HFFc6 (cell line): ENCODE measurements at regions not wholly inside any gene's neighbourhood (a gene's known extent, or its start where the extent isn't known, plus 50 kb on each side); places are given as distances from the start of the nearest gene placed in this dataset.
A peak's percentile ranks its signal among the peaks of the same experiment; 100 is the strongest.

Experiments used
- DNase-seq: peaks from one replicate; pipeline ENCODE4 v3.0.0-alpha.2; 2018
- H3K27ac Mint-ChIP-seq: 2 replicates; pipeline ENCODE4 v1.8.0; 2020; ENCODE audit warnings: mild to moderate bottlenecking, mixed read lengths
- H3K27me3 Mint-ChIP-seq: 2 replicates; pipeline ENCODE4 v1.8.0; 2021; ENCODE audit warnings: mild to moderate bottlenecking, moderate library complexity, mixed read lengths; ENCODE audit not compliant: insufficient read depth
- H3K36me3 Mint-ChIP-seq: 2 replicates; pipeline ENCODE4 v1.8.0; 2021; ENCODE audit warnings: low read depth, mixed read lengths
- H3K4me1 Mint-ChIP-seq: 2 replicates; pipeline ENCODE4 v1.8.0; 2020; ENCODE audit warnings: low read depth, mixed read lengths
- H3K4me3 Mint-ChIP-seq: 2 replicates; pipeline ENCODE4 v1.8.0; 2020; ENCODE audit warnings: mild to moderate bottlenecking, moderate library complexity, mixed read lengths
- H3K9me3 Mint-ChIP-seq: 2 replicates; pipeline ENCODE4 v1.8.0; 2020; ENCODE audit warnings: mild to moderate bottlenecking, mixed read lengths
- CTCF ChIP-seq: fragments of 200-600 bp; sonication (generic); IDR thresholded peaks from 2 replicates; pipeline ENCODE4 v1.5.0; 2021; ENCODE audit warnings: antibody characterized with exemption, mild to moderate bottlenecking

- Mint-ChIP-seq H3K4me3 (no peak overlapping the region), H3K36me3 (no peaks in the 10 kb centered on the region; the same call in 1 of the 2 replicates), H3K9me3 (no peaks in the 10 kb centered on the region), H3K4me1 (peaks cover 67% of the 10 kb centered on the region), H3K27ac (no peak overlapping the region), H3K27me3 (peaks cover under 1% of the 10 kb centered on the region)
- peak; percentile 11 for DNase-seq
- TF ChIP-seq CTCF = no peak
Observed at GRCh38 chr12:75783093-75783877, 248.3 kb downstream of the PHLDA1 start.

- H3K4me3 Mint-ChIP-seq = no peak overlapping the region
- H3K4me1 Mint-ChIP-seq = peaks cover 67% of the 10 kb centered on the region
- no peak for TF ChIP-seq CTCF
- no peaks in the 10 kb centered on the region for H3K9me3 Mint-ChIP-seq
- H3K27me3 Mint-ChIP-seq = peaks cover 2% of the 10 kb centered on the region
- no peak for DNase-seq
- no peaks in the 10 kb centered on the region; the same call in 1 of the 2 replicates for H3K36me3 Mint-ChIP-seq
- peak overlapping the region; percentile 57 for H3K27ac Mint-ChIP-seq
Observed at GRCh38 chr12:75782069-75782581, 249.5 kb downstream of the PHLDA1 start.

GRCh38 chr12:75781532-75782046 is 250.0 kb downstream of the PHLDA1 start:
- H3K36me3 Mint-ChIP-seq = no peaks in the 10 kb centered on the region; the same call in 1 of the 2 replicates
- TF ChIP-seq CTCF = no peak
- no peaks in the 10 kb centered on the region for H3K9me3 Mint-ChIP-seq
- peak; percentile 75 for DNase-seq
- H3K4me1 Mint-ChIP-seq = peaks cover 66% of the 10 kb centered on the region
- H3K27me3 Mint-ChIP-seq = peaks cover 2% of the 10 kb centered on the region
- H3K27ac Mint-ChIP-seq = peak overlapping the region; percentile 57
- no peak overlapping the region; the same call in 1 of the 2 replicates for H3K4me3 Mint-ChIP-seq

- peaks cover 66% of the 10 kb centered on the region for H3K4me1 Mint-ChIP-seq
- H3K4me3 Mint-ChIP-seq = no peak overlapping the region
- H3K9me3 Mint-ChIP-seq = no peaks in the 10 kb centered on the region
- DNase-seq = no peak
- peaks cover 2% of the 10 kb centered on the region; the same call in 1 of the 2 replicates for H3K27me3 Mint-ChIP-seq
- TF ChIP-seq CTCF = no peak
- no peaks in the 10 kb centered on the region; the same call in 1 of the 2 replicates for H3K36me3 Mint-ChIP-seq
- H3K27ac Mint-ChIP-seq = no peak overlapping the region
Observed at GRCh38 chr12:75779891-75780496, 251.6 kb downstream of the PHLDA1 start.

GRCh38 chr12:75774261-75775052 is 257.1 kb downstream of the PHLDA1 start:
- H3K27me3 Mint-ChIP-seq = peaks cover 2% of the 10 kb centered on the region; the same call in 1 of the 2 replicates
- TF ChIP-seq CTCF = no peak
- no peaks in the 10 kb centered on the region for H3K36me3 Mint-ChIP-seq
- H3K9me3 Mint-ChIP-seq = no peaks in the 10 kb centered on the region
- H3K4me3 Mint-ChIP-seq = no peak overlapping the region
- no peak for DNase-seq
- peaks cover 23% of the 10 kb centered on the region for H3K4me1 Mint-ChIP-seq
- H3K27ac Mint-ChIP-seq = no peak overlapping the region
